DMS153 treated with DMSO at 0.1 percent for 48 hours (cell line): ENCODE measurements at regions not wholly inside any gene's neighbourhood (a gene's known extent, or its start where the extent isn't known, plus 50 kb on each side); places are given as distances from the start of the nearest gene placed in this dataset.
"Not testable (repeated sequence)": the region's sequence is repeated elsewhere in the genome, so short reads cannot be mapped to it uniquely, and the experiment has no call there.

Experiments
- DNase-seq: peaks from one replicate; lab custom pipeline; 2025; ENCODE audit not compliant: unreplicated experiment; lab: John Stamatoyannopoulos, UW

DNA sequence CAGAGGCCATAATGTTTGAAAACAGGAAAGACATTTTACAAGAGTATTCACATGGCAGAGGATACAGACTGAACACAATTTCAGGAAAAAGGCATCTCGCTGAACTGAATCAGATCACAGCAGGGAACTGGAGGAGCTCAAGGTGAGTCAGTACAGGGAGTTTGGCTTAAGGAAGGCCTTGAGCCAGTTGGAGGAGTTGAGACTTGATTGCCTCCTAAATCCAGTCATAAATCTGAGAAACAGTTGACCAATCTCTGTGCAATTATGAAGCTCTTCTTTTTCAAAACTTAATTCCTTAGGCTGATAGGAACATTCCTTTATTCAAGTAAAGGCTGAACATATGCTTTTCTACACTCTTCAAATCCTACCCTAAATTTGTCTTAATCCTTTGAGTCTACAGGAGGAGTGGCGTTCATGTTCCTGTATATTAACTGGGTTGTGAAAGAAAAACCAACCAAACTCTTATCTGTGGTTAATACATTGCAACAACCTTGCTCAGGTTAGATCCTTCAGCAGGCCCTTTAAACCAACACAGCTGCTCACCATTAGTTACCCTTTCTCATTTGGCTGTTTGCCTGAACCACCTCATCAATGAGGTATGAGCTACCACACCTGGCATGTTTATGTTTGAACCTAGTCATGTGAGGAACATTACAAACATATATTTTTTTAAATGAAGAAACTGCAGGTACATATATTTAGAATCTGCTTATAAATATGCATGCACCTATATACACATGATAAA lies 404.1 kb upstream of the ATP11B start:
- peak; percentile 88 for DNase-seq

DNA sequence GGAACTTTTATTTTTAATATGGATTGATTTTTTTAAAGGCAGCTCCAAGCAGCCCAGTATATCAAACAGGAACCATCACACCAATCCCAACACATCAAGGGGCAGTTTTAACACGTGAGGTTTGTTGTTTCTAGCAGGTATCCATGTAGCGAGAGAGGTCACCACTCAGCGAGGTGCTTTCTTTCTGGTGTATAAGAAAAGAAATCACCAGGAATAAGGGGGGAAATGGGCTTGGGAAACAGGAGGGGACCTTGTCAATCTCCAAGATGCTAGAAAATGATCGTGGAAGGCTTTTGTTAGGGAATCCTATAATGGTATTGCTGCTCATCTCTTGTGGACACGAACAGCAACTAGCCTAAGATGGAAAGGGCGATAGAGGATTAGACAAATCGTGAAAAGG lies 402.9 kb upstream of the ATP11B start:
- DNase-seq: no peak

DNA sequence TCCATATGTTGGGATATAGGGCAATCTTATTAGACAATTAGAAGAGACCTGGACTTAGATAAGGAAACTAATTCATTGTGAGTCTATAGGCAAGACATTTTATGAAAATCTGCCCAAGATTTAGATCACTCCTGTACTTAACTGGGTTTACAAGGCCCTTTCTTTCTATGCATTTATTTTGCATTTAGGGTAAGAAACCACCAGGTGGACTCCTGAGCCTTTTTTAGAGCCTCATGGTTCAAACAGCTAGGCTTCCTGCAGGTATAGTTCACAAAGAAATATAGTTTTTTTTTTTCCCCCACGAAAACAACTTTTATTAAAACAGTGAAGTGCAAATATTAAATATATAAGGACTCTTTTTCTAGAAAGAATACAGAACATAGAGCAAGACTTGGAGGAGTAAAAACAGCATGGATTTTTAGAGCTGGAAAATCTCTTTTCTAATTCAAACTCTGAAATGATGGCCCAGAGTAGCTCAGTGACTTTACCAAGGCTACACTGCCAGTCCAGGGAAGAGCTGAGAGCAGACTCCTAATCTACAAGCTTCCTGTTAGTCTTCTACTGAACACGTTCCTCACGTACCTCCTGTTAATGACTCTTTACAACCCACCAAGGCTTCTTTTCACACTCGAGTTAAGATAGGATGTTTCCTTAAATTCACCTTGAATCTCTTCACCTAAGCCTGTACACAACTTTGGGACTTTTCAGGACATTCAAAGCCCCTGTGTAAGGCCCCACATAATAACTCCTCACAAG lies 400.9 kb upstream of the ATP11B start:
- no peak for DNase-seq

DNA sequence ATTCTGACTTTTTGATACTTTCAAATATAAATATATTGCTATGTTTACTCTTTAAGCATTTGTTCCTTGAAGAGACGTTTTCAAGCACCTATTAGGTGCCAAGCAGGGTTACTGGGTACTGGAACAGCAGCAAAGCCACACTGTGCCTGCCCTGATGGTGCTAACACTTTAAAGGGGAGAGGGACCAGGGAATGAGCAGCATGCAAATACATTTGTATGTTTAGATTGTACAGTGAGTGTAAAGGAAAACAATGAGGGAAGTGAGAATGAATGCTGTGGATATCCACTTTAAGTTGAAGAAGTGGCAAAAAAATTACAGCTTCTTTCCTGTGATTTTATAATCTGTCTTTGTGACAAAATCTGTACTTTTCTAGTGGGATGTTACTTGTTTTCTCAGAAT lies 400.2 kb upstream of the ATP11B start:
- no peak for DNase-seq

DNA sequence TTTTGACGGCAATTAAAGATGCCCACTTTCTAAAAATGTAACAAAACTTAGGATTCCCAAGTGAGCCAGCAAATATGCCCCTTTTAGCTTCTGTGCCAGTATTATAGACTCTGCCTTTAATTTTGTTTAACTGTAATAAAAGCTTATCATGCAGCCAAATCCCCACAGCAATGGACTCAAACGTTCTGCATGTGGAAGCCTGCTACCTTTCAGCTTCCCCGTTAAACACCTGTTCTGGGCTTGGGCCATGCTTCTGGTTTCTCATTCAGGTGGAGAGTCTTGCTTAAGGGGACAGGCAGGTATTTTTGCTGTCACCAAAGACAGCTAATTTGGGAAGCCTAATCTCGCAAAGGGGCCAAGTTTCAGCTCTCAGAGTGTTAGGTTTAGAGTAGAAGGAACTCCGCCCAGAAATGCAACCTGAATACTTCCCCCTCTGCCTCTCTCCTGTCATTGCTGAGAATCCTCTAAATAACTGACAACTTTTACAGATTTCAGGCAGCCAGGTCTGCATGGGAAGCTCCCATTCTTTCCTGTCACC lies 399.4 kb upstream of the ATP11B start:
- no peak for DNase-seq

DNA sequence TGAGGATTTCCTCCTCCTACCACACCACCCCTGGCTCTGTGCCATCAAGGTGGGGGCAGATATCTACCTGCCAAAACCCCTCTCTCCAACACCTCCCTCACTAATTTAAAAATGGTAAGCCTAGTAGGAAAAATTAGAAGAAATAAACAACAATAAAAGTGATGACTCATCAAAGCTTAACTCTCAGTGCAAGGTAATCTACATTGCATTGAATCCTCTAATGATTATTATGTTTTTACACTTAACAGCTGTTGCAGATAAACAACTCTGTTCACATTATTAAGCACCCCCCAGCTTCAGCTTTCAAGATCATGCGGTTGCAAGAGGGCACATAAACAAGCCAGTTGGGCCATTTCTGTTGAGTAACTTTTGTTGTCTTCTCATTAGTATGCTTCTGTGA lies 396.1 kb upstream of the ATP11B start:
- no peak for DNase-seq

DNA sequence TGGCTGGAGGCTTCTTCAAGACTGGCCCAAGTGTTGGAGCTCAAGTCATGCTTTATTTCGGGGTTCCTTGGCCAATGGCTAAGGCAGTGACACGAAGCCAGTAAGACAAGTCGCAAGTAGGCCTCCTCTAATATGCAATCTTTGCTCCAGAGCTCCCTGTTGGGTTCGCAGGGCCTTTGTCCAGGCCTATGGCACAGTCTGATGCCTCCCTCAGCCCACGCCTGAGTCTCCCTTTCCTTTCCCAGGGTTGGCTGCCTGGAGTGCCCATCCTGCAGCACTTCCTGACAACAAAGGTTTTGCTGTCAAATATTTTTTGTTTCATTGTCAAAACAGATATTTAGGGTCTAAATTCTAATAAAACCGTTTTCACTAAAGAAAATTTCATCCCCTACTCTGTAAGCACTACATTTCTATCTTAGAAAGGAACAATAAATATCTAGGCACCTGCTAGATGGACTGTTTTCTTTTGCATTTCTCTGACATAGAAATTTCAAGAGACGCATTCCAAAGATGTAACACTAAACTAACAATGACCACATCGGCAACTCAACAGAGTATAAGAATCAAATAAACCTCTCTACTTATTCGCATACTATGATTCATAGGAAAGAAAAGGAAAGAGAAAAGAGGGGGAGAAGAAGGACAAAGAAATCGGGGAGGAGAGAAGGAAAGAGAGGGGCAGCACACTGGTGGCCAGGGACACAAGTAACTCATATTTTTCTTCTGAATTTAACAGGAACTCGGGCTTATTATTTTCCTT lies 393.1 kb upstream of the ATP11B start:
- DNase-seq: no peak

DNA sequence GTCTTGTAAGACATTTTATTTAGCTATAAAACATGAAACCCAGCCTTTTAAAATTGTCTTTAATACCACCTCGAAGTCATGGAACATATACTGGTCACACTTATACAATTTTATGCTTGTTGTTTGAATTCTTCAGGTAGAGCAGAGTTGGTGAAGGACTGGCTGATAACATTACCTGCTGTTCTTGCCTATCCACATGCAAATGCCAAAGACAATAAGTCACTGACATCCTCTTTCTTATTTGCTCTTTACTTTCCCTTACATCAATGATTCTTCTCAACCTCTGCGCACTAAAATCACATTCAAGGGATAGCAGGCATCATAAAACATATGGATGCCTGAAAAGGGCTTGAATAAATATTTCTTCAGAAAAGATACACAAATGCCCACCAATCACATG lies 392.5 kb upstream of the ATP11B start:
- DNase-seq: no peak

DNA sequence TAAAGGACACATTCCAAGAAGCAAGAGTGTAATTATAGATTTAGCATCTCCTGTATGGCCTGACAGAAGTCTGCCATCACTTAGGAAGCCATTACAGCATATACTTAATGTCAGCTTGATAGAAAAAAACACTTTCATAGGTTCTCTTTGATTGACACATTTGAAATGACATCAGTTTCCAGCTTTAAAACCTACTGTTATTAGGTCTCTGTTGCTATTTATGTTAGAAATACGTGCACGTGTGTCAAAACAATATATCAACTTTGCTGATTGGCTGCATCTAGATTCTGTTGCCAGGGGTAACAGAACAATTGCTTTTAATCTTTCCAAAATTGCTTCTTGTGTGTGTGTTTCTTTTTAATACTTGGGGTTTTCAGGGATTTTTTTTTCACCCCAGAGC lies 389.3 kb upstream of the ATP11B start:
- no peak for DNase-seq

DNA sequence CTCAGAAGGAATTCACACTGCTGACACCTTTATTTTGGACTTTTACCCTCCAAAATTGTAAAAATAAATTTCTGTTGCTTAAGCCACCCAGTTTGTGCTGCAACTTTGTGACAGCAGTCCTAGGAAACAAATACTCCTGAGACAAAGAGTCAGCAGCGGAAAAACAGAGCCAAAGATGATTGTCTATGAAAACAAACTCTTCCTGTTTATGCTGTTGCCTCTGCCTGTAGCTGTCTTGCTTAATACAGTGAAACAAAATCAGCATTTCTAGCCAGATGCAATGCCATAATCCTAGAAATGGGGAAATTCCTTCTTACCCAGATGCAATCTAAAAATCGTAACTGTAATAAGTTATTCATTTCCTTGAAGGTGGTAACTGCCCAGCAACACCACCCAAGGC lies 387.5 kb upstream of the ATP11B start:
- no peak for DNase-seq

DNA sequence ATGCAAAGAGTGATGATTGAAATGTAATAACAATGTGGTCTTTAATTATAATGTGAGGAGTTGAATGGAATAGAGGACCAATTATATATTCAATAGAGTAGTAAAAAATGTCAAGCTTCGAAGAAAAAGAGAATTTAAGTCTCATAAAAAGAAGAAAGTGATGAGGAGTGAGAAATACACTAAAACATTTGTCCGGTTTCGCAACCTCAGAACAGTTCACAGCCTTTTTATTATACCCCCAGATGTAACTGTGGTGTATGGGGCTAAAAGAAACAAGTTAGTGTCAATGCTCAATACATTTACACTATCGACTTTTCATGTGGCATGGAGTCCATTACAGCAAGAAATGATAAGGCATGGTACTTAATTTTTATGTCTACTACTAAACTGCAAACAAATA lies 386.5 kb upstream of the ATP11B start:
- no peak for DNase-seq

DNA sequence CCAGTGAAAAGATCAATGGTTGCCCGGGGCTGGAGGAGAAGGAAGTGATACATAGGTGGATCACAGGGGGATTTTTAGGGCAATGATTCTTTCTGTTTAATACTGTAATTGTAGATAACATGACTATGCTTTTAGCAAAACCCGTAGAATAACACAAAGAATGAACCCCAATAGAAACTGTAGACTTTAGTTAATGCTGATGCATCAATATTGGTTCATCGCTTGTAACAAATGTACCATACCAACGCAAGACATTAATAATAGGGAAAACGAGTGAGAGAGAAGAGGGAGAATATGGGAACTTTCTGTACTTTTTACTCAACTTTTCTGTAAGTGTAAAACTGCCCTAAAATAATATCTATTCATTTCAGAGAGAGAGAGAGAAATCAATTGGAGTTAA lies 383.3 kb upstream of the ATP11B start:
- DNase-seq: no peak

DNA sequence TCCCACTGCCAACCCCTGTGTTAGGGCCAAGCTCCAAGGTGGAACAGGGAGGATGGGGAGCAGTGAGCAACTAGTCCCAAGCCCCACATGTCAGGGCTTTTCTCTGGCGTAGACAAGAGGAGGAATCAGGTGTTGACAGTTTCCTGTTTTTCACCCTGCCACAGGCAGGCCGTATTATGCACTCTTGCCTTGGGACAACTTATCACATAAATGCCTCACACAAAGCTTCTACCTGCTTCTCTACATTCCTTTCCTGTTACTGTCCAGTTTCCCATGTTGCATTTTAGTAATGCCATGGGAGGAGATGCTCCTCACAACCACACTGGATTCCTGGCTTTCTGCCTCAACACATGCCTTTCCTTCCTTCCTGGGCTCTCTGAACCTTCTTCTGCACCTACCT lies 381.2 kb upstream of the ATP11B start:
- no peak for DNase-seq

DNA sequence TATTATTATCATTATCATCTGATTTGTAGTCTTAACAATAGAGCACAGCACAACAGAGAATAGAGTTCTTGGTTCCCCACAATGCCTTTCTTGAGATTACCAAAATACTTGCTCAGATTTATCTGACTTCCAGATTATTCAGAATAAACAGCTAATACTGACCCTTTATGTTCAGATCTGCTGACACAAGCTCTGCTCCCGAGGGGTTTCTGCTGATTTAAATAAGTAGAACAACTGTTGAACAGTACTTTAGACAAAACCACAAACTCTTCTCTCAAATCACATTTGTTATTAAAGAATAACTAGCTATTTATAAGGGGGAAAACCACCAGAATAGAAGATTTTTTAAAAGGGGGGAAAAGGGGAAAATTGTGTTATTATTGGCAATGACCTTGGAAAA lies 380.2 kb upstream of the ATP11B start:
- no peak for DNase-seq

DNA sequence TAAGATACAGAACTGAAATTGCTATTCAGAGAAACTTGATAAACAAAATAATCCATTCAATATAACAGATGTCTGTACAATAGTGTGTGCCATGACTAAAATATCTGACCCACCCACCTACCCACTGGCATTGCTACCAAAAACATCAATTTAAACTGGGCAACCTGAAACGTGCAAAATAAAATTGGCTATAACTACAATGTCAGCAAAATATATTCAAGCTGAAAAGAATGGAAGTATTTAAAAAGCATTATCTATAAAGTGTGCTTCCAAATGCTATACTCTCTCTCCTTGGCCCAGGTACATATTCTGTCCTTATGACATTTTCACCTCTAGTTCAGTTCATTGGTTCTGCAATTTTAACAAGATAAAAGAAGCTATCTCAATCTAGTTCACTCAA lies 379.6 kb upstream of the ATP11B start:
- DNase-seq: no peak

DNA sequence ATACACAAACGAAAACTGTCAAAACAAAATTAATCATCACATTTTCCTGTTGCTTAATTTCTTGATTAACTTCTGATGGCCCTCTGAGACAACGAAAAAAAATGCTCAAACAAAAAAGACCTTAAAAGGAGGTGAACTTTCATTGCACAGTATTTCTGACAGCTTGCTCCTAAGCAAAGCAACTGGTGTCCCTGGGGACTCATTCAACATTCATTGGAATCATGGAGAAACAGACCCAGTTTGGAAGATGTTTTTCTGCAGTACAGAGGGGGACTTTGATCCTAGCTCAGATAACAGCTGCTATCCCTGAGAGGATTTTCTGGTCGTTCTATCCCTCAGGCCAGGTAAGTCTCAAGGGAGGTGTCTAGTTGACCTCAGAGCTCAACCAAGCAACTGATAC lies 378.7 kb upstream of the ATP11B start:
- DNase-seq: no peak

DNA sequence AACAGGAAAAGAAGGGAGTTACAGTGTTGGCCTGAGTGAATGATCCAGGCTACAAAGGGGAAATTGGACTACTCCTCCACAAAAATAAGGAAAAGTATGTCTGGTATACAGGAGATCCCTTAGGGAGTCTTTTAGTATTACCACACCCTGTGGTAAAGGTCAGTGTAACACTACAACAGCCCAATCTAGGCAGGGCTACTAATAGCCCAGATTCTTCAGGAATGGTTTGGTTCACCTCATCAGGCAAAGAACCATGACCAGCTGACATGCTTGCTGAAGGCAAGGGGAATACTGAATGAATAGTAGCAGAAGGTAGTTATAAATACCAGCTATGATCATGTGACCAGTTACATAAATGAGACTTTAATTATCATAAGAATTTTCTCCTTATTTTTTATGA lies 372.6 kb upstream of the ATP11B start:
- DNase-seq: no peak

DNA sequence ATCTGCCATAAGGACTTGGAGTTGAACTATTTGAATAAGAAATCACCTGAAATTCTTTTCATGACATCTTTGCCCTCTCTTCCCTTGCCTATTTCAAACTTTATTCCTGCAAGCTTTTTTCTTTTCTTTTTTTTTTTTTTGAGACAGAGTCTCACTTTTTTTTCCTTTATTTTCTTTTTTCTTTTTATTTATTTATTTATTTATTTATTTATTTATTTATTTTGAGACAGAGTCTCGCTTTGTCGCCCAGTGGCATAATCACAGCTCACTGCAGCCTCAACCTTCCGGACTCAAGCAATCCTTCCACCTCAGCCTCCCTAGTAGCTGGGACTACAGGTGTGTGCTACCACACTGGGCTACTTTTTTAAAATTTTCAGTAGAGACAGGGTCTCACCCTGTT lies 369.3 kb upstream of the ATP11B start:
- no peak for DNase-seq

DNA sequence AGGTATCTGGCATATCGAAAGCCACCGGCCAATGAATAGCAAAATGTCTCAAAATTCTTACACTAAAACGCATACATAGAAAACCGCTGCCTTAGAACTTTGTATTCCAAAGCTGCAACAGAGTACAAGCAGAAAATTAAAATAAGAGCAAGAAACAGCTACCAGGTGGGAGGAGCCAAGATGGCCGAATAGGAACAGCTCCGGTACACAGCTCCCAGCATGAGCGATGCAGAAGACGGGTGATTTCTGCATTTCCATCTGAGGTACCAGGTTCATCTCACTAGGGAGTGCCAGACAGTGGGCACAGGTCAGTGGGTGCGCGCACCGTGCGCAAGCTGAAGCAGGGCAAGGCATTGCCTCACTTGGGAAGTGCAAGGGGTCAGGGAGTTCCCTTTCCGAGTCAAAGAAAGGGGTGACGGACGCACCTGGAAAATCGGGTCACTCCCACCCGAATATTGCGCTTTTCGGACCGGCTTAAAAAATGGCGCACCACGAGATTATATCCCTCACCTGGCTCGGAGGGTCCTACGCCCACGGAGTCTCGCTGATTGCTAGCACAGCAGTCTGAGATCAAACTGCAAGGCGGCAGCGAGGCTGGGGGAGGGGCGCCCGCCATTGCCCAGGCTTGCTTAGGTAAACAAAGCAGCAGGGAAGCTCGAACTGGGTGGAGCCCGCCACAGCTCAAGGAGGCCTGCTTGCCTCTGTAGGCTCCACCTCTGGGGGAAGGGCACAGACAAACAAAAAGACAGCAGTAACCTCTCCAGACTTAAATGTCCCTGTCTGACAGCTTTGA lies 367.2 kb upstream of the ATP11B start:
- DNase-seq: not testable (repeated sequence)

DNA sequence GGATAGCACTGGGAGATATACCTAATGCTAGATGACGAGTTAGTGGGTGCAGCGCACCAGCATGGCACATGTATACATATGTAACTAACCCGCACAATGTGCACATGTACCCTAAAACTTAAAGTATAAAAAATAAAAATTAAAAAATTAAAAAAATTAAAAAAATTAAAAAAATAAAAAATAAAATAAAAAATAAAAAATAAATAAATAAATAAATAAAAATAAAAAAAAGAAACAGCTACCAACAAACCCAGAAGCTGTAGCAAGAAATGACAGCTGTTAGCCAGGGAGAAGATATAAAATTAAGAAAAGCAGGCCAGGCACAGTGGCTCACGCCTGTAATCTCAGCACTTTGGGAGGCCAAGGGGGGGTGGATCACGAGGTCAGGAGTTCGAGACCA lies 361.3 kb upstream of the ATP11B start:
- not testable (repeated sequence) for DNase-seq

DNA sequence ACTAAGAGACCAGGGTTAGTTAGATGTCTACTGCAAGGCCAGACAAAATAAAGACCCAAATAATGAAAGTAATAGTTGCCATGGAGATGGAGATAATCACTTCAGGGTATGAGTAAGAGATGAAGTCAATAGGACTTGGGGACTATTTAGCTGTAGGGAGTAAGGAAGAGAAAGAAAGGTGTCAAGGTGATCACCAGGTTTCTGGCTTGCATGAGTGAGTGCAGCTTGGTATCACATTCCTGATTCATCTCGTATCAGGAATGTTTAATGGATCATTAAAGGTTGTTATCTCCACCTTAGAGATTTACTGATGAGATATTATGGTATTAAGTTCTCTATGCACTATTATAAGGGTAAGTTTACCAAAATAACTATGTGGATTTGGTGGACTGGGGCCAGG lies 357.4 kb upstream of the ATP11B start:
- no peak for DNase-seq
